C1 segment of cervical spinal cord (tissue), 14 donors: ENCODE measurements at regions not wholly inside any gene's neighbourhood (a gene's known extent, or its start where the extent isn't known, plus 50 kb on each side); places are given as distances from the start of the nearest gene placed in this dataset.
"Not testable (repeated sequence)": the region's sequence is repeated elsewhere in the genome, so short reads cannot be mapped to it uniquely, and the experiment has no call there.

Experiments used
- DNase-seq, 14 donors: peaks; one replicate each; lab custom pipeline; 2025; lab: John Stamatoyannopoulos, UW

DNA sequence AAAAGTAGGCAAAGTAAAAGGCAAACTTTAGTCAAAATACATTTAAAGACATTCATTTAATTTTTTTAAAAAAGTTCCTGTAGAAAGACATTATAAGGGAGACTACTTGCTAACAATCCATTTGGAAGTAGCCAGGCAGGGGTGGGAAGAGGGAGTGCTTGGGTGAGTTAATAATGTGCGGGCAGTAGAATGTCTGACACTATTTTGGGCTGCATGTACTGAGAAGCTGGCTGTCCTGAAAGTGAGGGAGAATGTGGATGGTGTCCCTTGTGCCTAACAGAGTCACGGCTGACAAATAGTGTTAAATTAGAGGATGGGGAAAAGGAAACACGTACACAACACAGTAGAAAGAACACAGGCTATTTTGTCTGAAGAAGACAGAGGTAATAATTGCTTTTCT, 142.5 kb downstream of the LCA5 start:
- DNase-seq: no peak

DNA sequence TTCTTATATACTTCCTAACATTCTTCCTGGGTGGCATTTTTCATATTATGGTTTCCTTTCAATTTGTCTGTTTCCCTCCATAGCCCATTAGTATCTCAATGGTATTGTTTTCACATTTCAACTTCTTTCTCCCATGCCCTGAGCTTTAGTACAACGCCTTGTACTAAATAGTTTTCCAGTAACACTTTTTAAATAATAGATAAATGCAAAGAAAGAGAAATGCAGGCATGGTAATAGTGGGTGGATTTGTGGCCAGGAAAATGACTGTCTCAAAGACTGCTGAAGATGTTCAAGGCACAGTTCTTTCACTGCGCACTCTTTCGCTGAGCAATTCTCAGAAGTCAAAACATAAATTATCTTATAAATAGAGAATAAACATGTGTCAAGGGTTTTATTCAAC, 145.1 kb downstream of the LCA5 start:
- no peak for DNase-seq

DNA sequence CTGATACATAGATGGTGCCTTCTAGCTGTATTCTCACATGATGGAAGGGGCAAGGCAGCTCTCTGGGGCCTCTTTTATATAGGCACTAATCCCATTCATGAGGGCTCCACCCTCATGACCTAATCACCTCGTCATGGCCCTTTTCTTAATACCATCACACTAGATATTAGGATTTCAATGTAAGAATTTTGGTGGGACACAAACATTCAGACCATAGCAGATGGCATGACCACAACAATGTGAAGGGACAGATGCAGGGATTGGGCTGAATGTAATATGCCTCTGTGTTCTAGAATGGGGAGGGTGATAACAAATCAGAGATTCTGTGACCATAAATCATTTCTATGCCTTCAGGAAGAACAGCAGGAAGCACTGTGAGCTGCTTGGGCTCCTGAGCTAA, 145.8 kb downstream of the LCA5 start:
- no peak for DNase-seq

DNA sequence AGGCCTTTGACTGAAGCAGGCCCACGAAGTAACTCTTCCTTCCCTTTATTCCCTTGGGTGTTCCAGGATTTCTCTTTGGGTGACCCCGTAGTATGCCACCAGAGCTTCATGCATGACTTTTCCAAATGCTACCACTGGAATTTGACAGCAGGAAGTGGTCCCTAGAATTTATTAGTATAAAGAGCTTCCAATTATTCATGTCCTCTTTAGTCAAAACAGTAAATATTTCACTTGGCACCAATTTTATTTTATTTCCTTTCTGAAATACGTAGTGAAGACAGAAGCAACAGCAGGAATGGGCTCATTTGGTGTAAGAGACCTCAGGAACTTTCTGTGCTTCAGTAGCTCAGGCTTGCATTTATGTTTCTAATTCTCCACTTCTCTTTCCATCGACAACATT, 151.3 kb downstream of the LCA5 start:
- no peak for DNase-seq

DNA sequence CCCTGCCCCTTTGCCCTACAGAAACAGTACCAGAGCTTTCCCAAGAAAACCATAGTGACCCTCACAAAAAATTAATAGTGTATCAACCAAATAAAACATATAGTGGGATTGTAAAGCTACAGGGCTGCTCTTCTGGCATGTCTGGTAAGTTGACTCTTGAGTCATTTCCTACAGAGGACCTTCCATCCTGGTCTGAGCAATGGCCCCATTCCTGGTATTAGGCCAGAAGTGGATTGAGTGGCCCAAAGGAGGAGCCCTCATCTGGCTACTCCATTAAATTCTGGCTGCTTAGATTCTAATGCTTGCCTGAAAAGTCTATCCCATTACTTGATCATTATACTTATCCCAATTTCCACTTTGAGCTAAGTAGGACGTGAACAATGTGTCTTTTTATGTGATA, 150.9 kb upstream of the HMGN3 start:
- DNase-seq: no peak

DNA sequence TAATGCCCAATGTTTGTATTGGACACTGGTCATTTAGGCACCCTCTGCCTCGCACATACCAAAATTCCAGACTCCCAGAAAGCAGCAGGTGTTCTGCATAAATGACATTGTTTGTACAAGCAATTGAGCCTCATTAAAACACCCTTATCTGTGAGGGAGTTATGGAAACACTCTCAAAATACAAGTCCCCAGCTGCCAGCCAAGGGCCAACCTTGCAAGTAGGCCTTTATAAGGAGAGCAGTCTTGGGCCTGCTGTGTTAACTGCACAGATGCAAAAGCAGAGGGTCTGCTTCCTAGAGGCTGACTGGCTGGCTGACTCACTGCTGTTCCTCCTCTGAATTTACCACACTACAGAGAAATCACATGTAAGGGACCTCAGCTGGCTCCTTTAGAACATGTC, 150.4 kb upstream of the HMGN3 start:
- DNase-seq: no peak

DNA sequence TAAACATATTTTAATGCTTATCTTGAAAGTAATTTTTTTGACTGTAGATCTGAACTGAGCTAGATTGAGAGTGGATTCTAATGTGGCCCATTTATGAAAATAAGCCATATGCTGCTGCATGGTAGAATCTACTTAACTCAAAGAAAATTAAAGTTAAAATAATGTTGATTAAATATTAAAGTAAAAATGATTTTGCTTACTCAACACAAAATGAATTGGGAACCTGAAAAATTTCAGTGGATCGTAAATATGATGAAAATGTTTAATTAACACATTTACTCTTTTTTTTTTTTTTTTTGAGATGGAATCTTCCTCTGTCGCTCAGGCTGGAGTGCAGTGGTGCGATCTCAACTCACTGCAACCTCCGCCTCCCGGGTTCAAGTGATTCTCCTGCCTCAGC, 144.5 kb upstream of the HMGN3 start:
- DNase-seq: no peak

DNA sequence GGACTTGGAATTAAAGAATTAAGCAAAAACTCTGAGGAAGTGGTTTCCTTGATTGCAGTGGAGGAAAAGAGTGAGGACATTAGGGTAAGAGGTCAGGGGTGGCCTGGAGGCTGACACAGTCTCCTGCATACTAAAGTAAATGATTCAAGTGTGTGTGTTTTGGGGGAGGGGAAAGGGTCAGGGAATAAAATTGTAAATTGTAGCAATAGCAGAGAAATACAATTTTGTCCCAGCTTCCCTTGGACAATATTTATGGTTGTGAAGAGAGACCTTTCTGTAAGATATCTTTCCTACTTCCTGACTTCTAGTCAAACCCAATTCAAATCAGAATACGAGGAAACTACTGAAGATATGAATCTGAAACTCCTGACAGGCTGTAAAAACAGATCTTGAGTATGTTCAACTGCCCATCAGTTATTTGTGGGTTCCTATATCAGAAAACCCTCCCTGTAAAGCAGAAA, 143.4 kb upstream of the HMGN3 start:
- DNase-seq: no peak

DNA sequence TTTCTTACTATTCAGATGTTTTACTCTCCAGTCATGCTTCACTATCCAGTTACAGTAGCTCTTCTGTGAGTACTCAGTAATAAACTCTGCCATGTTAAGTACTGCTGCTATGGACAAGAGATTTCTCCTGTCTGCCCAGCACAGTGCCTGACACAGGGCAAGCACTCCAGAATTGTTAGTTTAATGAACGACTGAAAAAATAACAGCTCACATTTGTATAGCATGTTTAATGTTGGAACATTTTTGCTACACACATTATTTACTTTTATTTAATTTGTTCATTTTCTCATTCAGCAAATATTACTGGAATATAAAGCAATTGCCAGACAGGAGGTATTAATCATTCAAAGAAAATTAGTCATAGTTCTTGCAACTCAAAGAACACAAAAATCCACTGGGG, 142.6 kb upstream of the HMGN3 start:
- DNase-seq: no peak

DNA sequence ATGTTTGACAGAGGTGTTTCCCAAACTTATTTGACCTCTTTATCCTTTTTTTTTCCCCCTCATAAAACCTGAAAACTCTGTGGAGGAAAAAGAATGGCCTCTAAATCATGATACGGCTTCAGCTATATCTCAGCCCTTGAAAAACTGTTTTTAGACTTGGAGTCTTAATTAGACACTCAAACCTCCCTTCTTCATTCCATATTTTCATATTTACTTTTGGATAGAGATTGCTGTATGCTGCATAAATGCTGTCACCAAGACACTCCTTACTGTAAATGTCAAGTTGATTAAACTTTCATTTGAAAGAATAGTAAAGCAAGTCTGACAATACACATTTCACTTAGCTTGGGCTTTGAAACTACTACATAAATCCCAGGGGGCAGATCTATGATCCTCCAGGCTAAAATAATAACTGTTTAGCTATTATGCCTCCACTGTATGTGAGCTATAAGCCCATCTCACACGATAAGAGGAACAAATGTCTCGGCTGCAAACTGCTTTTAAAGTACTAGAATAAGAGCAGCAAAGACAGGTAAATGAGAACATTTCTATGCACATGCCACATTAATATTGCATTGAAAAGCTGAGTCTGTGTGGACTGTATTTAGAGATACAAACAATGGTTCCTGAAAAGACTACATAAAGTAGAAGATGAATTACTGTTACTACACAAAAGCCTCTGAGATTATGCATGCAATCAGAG, 141.3 kb upstream of the HMGN3 start:
- no peak for DNase-seq

DNA sequence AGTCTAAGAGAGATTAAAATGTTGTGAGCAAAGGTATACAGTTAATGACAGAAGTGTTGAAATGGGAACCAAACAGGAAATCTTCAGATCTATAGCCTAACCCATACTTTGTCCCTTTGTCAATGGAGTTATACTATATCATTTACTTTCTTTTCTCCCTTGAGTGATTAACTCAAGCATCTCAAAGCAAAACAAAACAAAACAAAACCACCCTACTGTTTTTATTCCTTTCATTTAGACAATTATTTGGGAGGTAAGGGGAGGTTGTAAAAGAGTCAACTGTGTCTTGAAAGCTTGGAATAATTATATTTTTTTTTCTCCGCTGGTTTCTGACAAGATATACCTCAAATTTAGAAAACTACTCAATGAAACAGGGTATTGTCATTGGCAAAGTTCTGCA, 139.8 kb upstream of the HMGN3 start:
- DNase-seq: no peak

DNA sequence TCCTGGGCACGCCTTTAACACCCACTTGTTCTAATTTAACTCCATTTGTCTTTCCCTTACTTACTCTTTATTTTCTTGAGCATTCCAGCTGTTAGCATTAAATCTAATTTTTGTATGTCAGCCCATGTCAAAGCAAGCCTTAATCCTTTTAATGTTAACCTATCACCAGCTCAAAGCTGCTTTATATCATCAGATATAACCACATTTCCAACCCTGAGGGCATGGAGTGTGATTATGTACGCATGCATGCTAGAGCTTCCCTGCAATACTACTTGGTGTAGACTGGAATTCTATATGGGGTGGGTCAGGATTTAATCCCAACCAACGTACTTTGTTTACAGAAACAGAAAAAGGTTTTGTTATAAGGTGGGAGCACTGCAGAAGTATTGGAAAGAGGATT, 139.4 kb upstream of the HMGN3 start:
- no peak for DNase-seq

DNA sequence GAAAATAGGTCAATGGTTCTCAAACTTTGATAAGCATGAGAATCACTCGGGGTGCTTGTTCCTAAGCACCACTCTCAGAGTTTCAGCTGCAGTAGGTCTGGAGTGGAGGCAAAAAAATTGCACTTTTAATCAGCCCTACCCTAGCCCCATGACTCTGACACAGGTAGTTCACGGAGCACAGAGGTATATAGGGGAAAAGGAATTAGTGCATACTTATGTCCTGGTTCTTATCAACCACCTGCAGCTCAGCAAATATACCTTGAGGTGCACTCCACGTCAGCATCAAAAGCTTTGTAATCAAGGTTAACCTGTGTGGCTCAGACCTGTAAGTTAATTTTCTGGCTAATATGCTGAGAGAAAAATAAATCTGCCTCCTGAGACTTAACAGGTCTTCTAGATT, 138.8 kb upstream of the HMGN3 start:
- DNase-seq: no peak

DNA sequence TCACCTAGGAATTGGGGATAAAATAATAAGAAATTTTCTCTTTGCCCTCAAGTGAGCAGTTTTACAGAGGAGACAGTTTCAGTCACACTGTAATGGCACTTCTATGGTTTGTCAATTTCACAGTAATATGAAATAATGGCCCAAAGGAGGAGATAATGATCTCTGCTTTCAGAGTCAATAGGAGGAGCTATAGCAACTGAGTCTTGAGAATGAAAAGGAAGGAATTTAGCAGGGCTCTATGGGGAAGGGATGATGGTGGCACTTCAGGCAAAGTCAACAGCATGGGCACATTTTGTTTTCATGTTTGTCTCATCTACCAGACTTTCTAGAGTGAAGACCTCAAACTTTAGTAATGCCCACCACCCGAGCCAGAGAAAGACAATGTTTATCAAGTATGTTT, 138.3 kb upstream of the HMGN3 start:
- DNase-seq: no peak

DNA sequence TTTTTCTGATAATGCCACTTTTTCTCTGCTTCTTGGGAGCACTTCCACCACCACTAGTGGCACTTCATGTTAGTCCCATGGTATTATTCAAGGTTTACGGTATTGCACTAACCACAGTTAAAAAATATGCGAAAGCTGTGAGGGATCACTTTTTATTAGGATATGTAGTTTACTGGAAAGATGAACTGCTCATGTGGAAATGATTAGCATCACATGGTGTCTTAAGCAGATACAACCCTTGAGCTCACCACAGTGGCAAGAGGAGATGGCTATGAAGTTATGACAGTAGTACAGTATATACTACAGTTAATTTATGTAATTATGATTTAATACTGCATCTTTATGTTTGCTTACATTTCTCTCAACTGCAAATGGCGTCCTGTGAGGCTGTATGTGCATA, 134.5 kb upstream of the HMGN3 start:
- DNase-seq: no peak

DNA sequence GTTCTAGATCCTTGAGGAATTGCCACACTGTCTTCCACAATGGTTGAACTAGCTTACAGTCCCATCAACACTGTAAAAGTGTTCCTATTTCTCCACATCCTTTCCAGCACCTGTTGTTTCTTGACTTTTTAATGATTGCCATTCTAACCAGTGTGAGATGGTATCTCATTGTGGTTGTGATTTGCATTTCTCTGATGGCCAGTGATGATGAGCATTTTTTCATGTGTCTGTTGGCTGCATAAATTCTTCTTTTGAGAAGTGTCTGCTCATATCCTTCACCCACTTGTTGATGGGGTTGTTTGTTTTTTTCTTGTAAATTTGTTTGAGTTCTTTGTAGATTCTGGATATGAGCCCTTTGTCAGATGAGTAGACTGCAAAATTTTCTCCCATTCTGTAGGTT, 129.0 kb upstream of the HMGN3 start:
- DNase-seq: not testable (repeated sequence)

DNA sequence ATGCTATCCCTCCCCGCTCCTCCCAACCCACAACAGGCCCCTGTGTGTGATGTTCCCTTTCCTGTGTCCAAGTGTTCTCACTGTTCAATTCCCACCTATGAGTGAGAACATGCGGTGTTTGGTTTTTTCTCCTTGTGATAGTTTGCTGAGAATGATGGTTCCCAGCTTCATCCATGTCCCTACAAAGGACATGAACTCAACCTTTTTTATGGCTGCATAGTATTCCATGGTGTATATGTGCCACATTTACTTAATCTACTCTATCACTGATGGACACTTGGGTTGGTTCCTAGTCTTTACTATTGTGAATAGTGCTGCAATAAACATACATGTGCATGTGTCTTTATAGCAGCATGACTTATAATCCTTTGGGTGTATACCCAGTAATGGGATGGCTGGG, 126.6 kb upstream of the HMGN3 start:
- DNase-seq: not testable (repeated sequence)

DNA sequence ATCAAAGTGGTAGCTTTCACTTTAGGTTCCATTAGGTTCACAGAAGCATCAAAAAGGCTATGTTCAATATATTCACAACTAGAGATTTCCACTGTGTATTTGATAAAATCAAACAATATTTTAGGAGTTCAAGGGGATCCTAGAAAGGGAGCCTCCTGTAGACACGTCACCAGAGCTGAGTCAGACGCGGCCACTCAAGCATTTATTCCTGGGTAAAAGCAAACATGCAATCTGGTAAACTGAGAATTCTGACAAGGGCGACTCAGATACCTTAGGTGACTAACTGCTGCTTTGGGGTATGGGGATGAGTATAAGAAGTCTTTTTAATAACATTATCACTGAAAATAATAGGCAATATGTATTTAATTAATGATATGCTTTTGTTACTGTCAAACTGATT, 118.7 kb upstream of the HMGN3 start:
- DNase-seq: no peak

DNA sequence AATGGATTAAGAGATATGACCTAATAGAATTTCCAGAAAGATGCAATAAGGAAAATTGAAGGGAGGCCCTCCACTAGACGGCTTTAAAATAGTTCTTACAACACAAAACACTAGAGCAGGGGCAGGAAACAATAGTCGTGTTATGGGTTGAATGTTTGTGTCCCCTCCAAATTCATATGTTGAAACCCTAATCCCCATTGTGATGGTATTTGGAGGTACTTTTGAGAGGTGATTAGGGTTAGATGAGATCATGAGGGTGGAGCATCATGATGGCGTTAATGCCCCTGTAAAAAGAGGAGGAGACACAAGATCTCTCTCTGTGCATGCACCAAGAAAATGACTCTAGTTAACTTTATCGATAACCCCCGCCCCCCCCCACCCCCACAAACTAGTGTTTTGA, 104.0 kb upstream of the HMGN3 start:
- no peak for DNase-seq

DNA sequence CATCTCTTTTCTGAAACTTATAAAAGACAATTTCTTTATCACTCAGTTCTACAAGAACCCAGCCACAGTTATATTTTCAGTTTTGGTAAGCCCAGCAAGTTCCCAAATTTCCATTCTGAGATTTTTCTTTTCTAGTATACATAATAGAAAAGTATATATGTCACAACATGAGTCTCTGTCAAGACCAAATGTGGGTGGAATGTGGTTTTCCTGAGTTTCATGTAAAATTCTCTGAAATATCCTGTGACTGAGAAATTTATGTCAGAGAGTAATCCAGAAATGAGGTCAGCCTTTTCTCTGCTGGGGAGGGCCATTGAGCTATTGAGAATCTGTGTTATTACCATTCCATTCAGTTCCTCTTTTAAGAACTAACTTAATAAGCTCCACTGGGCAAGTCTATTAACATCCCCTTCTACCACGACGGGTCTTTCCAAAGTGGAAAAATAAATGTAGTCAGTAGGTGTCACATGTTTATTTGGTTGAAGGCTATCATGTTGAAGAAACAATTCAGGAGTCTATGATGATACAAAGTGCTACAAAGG, 100.7 kb upstream of the HMGN3 start:
- DNase-seq: no peak

DNA sequence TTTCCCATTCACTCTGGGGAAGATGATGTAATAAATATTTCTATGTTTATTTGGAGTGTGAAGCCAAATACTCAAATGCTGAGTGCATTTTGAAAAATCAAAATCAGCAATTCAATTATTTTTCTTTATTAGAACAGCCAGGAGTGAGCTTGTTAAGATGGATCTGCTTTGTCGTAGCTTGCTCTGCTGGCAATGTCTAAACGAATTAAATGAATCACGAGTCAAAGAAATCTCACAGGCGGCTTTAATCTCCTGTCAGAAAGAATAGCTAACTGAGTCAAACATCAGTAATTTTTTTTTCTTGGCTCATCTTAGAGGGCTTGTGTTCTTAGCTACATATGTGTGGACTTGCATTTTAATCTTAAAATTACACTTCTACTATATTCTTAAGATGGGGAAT, 100.2 kb upstream of the HMGN3 start:
- no peak for DNase-seq

DNA sequence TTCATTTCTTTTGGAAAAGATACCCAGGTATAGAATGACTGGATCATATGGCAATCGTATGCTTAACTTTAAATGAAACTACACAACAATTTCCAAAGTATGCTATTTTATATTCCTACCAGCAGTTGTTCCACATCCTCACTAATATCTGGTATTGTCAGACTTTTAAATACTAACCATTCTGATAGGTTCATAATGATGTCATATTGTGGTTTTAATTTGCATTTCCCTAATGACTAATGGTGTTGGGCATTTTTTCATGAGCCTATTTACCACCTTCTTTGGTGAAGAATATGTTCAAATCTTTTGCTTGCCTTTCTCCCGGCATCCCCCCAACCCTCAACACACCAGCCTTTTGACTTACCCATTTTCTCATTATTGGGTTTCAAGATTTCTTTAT, 96.2 kb upstream of the HMGN3 start:
- no peak for DNase-seq

DNA sequence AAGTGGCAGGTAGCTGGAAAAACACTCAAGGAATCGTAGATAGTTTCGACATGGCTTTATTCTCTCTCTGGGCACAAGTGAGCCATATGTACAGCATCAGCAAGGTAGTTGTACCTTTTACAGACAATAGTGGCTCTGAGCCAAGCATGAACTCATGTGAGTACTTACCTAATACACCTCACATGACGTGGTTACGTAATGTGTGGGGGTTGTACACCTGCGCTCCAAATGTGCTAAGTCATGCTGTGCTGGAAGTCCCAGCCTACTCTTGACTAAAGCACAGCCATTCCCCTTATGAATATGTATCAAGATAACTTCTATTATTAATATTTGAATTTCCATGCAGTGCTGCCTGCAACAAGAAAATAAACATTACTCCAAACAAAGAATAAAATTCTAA, 78.8 kb upstream of the HMGN3 start:
- DNase-seq: no peak
